SU-DHL-6 (cell line): ENCODE measurements at regions not wholly inside any gene's neighbourhood (a gene's known extent, or its start where the extent isn't known, plus 50 kb on each side); places are given as distances from the start of the nearest gene placed in this dataset.

ENCODE experiments used
- EZH2phosphoT487 ChIP-seq: fragments of 200-600 bp; sonication (generic), shearing (Covaris generic); conservative IDR thresholded peaks from 2 replicates; pipeline ENCODE4 v1.6.1; 2018; ENCODE audit warnings: mild to moderate bottlenecking, antibody characterized with exemption, low read length, moderate library complexity, mixed read lengths
- TF ChIP-seq, protein P1 (sequence below): fragments of 200-600 bp; sonication (generic); IDR thresholded peaks from one replicate; pipeline ENCODE4 v1.5.1; 2017; ENCODE audit warnings: antibody characterized with exemption, mild to moderate bottlenecking, low read length, moderate library complexity; ENCODE audit not compliant: insufficient read depth, poor library complexity, severe bottlenecking

DNA sequence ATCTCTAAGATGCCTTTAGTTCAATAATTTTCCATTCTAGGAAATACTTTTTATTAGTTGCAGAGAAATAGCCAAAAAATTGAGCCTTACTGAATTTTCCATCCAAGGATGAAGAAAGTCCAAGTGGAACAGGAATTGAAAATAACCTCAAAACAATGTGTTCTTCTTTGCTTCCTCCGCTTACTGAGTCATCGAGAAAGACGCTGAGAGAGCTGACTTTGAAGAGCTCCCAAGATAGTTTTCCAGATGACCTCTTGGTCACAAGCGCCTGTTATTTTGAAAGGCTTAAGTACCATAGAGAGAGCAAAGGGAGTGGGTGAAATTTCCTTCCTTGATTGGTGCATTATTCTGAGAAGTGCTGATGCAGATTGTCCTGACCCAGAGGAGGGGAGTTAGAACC lies 253.5 kb upstream of the ATP10B start:
- TF ChIP-seq, protein P1, sequence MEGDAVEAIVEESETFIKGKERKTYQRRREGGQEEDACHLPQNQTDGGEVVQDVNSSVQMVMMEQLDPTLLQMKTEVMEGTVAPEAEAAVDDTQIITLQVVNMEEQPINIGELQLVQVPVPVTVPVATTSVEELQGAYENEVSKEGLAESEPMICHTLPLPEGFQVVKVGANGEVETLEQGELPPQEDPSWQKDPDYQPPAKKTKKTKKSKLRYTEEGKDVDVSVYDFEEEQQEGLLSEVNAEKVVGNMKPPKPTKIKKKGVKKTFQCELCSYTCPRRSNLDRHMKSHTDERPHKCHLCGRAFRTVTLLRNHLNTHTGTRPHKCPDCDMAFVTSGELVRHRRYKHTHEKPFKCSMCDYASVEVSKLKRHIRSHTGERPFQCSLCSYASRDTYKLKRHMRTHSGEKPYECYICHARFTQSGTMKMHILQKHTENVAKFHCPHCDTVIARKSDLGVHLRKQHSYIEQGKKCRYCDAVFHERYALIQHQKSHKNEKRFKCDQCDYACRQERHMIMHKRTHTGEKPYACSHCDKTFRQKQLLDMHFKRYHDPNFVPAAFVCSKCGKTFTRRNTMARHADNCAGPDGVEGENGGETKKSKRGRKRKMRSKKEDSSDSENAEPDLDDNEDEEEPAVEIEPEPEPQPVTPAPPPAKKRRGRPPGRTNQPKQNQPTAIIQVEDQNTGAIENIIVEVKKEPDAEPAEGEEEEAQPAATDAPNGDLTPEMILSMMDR: no peak
- TF ChIP-seq EZH2phosphoT487: no peak
